Cardiac muscle cell (in vitro differentiated cells and primary cell): ENCODE measurements at regions not wholly inside any gene's neighbourhood (a gene's known extent, or its start where the extent isn't known, plus 50 kb on each side); places are given as distances from the start of the nearest gene placed in this dataset.

ENCODE experiments used
- DNase-seq, 2 donors: peaks; one replicate each; pipeline versions ENCODE4 v3.0.0 to v3.0.0-alpha.2; 2010 to 2017; ENCODE audit warnings: low read depth in 1 of 2, low spot score in 1 of 2
- H3K27ac ChIP-seq: fragments of 200-600 bp; sonication (generic); 2 replicates; pipeline ENCODE4 v1.5.1; 2016
- H3K27me3 ChIP-seq: fragments of 200-600 bp; sonication (generic); 2 replicates; pipeline ENCODE4 v1.6.0; 2016; ENCODE audit warnings: control low read depth
- H3K36me3 ChIP-seq: fragments of 200-600 bp; sonication (generic); 2 replicates; pipeline ENCODE4 v1.5.1; 2016; ENCODE audit warnings: control low read depth
- H3K4me1 ChIP-seq: fragments of 200-600 bp; sonication (generic); 2 replicates; pipeline ENCODE4 v1.8.1; 2017; ENCODE audit warnings: low read depth, mild to moderate bottlenecking, mixed run types
- H3K4me3 ChIP-seq: fragments of 200-600 bp; sonication (generic); 2 replicates; pipeline ENCODE4 v1.5.1; 2016; ENCODE audit warnings: mild to moderate bottlenecking
- H3K9me3 ChIP-seq: fragments of 200-600 bp; sonication (generic); 2 replicates; pipeline ENCODE4 v1.5.1; 2017; ENCODE audit warnings: low read depth, mild to moderate bottlenecking, control low read depth
- TF ChIP-seq, protein P1 (sequence below): IDR thresholded peaks from 2 replicates; pipeline ENCODE4 v1.5.1; 2012; ENCODE audit warnings: low read depth, mild to moderate bottlenecking, low read length

DNA sequence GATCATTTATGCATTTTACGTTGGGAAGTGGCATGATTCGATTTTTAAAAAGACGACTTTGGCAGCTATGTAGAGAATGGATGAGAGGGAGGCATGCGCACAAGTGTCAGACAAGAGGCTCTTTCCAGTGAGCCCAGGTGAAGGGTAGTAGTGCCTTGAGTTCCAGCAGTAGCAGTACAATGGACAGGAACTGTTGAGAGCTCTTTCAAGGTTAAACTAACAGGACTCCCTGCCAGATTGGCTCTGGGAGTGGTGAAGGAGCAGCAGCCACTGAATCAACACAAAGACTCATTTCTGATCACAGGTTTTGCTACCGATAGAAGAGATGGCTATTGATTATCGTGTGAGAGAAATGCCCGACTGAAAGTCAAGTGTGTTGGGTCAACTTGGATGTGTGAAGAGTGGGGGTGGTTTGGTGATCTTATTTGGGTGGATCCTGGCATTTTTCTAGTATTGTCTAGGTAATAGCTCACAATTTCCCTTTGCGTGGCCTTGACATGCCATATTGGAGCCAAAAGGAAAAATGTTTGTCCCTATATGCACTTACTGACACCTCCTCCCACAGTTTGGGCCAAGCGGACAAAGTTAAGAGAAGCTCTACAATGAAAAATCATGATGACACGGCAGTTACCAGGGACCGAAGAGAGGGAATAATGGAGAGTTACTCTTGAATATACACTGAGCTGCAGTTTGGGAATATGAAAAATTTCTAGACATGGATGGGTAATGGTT, 81.6 kb upstream of the MDFIC2 start:
- DNase-seq = no peak
- Histone ChIP-seq H3K27me3 (no peaks in the 10 kb centered on the region), H3K4me3 (no peak overlapping the region), H3K4me1 (no peaks in the 10 kb centered on the region), H3K9me3 (no peaks in the 10 kb centered on the region), H3K36me3 (no peaks in the 10 kb centered on the region), H3K27ac (no peak overlapping the region)
- TF ChIP-seq, protein P1, sequence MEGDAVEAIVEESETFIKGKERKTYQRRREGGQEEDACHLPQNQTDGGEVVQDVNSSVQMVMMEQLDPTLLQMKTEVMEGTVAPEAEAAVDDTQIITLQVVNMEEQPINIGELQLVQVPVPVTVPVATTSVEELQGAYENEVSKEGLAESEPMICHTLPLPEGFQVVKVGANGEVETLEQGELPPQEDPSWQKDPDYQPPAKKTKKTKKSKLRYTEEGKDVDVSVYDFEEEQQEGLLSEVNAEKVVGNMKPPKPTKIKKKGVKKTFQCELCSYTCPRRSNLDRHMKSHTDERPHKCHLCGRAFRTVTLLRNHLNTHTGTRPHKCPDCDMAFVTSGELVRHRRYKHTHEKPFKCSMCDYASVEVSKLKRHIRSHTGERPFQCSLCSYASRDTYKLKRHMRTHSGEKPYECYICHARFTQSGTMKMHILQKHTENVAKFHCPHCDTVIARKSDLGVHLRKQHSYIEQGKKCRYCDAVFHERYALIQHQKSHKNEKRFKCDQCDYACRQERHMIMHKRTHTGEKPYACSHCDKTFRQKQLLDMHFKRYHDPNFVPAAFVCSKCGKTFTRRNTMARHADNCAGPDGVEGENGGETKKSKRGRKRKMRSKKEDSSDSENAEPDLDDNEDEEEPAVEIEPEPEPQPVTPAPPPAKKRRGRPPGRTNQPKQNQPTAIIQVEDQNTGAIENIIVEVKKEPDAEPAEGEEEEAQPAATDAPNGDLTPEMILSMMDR = no peak

DNA sequence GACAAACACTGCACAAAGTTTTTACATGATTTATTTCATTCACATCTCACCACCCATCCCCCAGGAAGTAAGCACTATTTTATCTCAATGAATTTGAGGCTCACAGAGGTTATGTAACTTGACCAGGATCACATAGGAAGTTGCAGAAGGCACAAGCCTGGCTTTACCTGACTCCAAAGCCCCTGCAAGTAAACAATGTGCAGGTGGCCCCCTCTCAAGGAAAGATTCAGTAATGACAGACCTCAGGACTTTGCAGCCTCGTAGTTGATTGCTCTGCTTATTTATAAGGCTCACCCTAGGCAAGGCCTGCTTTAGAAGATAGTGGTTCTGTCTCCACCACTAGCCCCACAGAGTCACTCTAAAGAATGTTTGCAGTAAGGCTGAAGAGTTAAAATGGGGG, 79.8 kb upstream of the MDFIC2 start:
- no peaks in the 10 kb centered on the region for H3K27me3 ChIP-seq
- TF ChIP-seq, protein P1 = no peak
- no peaks in the 10 kb centered on the region for H3K36me3 ChIP-seq
- no peak overlapping the region for H3K4me3 ChIP-seq
- H3K9me3 ChIP-seq = no peaks in the 10 kb centered on the region
- no peaks in the 10 kb centered on the region for H3K4me1 ChIP-seq
- no peak overlapping the region for H3K27ac ChIP-seq
- peak in 1 of 2 donors; percentile 7 for DNase-seq

DNA sequence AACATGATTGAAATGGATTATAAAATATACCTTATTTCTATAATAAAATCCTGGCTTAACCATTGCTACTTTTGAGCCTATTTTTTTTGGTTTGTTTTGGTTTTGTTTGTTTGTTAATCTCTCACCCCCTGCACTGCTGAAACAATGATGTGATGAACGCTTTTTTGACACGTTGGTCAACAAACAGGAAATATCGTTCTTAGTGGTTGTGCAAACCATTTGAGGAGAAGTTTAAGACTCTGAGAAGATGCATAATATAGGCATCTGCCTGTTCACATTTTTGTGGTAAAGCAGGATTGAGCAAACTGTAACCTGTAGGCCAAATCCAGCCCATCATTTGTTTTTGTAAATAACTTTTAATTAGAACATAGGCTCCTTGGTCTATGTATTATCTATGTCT, 75.5 kb upstream of the MDFIC2 start:
- Histone ChIP-seq H3K27ac (no peak overlapping the region), H3K4me3 (no peak overlapping the region), H3K36me3 (no peaks in the 10 kb centered on the region), H3K27me3 (no peaks in the 10 kb centered on the region), H3K4me1 (peaks cover 11% of the 10 kb centered on the region), H3K9me3 (no peaks in the 10 kb centered on the region)
- TF ChIP-seq, protein P1 = no peak
- no peak for DNase-seq

DNA sequence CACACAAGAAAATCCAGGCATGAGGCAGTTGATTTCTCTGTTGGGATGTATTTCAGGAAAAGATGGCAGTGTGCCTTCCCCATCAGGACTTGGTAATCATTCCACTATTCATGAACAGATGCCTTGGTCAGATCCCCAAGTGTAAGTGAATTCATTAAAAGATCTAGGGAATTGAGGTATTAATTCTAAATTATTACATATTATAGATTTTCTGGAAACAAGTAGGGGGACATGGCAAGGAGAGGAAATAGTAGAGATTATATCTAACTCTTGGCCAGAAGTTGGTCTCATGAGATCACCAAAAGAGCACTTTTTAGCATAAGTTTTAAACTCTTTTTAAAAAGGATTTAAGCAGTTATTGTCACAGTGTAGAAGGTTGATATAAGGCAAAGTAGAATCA, 74.4 kb upstream of the MDFIC2 start:
- no peaks in the 10 kb centered on the region for H3K9me3 ChIP-seq
- no peaks in the 10 kb centered on the region for H3K36me3 ChIP-seq
- TF ChIP-seq, protein P1 = no peak
- H3K27ac ChIP-seq = no peak overlapping the region
- no peak for DNase-seq
- H3K4me1 ChIP-seq = peaks cover 11% of the 10 kb centered on the region
- no peak overlapping the region for H3K4me3 ChIP-seq
- no peaks in the 10 kb centered on the region for H3K27me3 ChIP-seq

DNA sequence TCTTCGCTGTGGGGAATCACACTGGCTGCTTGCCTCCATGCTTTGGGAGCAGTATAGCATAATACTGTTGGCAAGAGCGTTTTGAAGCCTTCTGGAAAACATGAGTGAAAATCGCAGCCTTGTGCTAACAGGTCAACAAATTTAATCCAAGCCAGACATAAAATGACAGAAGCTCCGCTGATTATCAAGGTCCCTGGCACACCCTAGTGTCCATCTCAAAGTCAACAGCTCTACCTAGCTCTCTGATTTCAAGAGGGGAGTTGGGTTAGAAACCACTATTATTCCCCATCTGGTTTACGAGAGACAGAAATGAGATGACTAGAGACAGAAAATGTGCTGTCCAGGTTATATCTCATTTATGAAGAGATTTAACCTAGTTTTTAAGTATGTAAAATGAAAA, 73.6 kb upstream of the MDFIC2 start:
- Histone ChIP-seq H3K27me3 (no peaks in the 10 kb centered on the region), H3K36me3 (no peaks in the 10 kb centered on the region), H3K4me3 (no peak overlapping the region), H3K27ac (no peak overlapping the region), H3K9me3 (no peaks in the 10 kb centered on the region), H3K4me1 (peaks cover 11% of the 10 kb centered on the region)
- no peak for DNase-seq
- TF ChIP-seq, protein P1 = no peak
